HG02840 (cell line): ENCODE measurements at regions not wholly inside any gene's neighbourhood (a gene's known extent, or its start where the extent isn't known, plus 50 kb on each side); places are given as distances from the start of the nearest gene placed in this dataset.

ENCODE experiments used
- ATAC-seq: cut with Tn5 transposase; IDR thresholded peaks from one replicate; pipeline ENCODE4 v1.9.1; 2021; ENCODE audit warnings: mild to moderate bottlenecking, moderate library complexity, moderate number of reproducible peaks; ENCODE audit not compliant: unreplicated experiment, low FRiP score

DNA sequence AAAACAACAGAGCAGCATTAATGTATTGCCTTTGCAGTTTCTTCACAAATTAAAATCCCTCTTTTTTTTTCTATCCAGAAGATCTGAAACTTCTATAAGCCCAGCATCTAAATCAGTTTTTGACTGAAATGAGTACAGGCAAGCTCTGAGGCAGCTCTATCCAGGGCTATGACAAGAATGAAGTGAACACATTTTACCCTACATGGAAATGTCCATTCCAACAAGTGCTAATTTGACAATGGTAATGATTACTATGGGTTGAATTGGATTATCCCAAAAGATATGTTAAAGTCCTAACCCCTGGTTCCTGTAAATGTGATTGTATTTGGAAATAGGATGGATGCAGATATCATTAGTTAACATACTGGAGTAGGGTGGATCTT lies 115.7 kb downstream of the RPL22L1 start:
- ATAC-seq: no peak

DNA sequence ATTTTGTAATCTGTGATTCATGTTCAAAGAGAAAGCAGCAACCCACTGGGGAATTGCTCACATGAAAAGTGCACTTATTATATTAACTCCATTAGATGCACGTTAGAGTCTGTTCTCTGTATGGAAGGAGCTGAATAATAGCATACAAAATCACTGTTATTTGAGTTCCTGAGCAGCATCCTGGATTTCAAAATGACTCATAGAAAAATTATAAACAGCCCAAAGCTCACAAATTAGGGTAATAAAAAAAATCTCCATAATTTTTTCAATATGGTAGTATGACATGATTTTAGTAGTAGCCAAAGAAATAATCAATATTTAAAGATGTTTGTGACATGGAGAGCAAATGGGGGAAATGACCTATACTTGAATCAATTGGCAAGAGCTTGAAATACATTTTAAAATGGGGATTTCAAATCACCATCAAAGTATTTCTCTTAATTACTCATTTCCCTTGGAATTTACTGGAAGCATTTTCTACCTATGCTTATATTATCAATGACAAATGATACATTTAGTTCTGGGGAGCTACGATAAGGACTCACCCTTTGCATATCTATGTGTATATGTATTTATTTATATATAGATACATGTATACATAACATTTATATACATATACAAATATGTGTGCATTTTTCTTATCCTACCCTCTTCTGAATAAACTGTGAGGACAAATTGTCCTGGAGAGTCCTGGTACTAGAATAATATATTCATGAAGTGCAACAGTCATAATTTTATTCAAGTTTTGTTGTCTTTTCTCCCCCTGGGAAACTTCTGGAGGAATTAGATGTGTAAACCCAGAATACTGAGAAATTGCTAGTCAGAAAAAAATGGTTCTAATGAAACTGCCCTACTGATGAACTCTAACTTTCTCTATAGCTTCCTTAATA lies 116.3 kb downstream of the RPL22L1 start:
- no peak for ATAC-seq

DNA sequence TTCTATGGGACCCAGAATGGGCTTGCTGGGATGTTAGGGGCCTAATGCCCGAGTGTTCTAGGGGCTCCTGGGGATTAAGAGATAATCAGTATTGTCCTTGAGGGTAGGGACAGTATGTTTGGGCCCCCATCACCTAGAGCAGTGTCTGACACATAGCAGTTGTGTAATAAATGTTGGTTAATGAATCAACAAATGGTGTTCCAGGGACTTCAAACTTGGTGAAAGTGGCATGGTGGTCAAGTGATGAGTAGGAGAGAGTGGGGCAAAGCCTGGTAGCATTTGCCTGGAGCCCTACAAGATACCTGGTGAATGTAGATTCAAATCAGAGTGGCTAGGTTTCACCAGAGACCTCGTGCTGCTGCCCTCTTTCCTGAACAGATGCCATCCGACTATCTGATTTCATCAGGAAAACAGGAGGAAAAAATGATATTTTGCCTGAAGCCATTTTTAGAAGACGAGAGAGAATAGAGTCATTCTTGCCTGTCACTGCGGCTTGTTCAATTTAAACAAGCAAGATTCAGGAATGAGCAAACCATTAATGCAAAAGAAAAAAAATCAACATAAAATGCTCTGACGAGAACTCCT lies 117.3 kb downstream of the RPL22L1 start:
- no peak for ATAC-seq

DNA sequence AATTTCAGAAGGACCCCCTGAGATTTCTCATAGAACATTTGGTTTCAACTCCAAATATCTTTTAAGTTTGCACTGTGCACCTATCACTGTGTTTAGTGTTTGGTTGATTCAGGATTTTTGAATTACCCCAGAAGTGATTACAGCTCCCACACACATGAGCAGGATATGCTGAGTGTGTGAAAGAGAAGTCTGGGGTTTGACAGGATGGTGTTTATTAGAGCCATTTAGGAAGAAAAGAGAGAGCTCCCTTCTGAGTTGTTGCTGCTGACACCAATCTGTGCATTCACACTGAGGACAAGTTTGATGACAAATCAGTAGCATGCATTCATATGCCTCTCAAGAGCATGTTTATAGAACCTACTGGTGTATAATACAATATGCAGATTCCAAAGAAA lies 118.1 kb downstream of the RPL22L1 start:
- ATAC-seq: no peak

DNA sequence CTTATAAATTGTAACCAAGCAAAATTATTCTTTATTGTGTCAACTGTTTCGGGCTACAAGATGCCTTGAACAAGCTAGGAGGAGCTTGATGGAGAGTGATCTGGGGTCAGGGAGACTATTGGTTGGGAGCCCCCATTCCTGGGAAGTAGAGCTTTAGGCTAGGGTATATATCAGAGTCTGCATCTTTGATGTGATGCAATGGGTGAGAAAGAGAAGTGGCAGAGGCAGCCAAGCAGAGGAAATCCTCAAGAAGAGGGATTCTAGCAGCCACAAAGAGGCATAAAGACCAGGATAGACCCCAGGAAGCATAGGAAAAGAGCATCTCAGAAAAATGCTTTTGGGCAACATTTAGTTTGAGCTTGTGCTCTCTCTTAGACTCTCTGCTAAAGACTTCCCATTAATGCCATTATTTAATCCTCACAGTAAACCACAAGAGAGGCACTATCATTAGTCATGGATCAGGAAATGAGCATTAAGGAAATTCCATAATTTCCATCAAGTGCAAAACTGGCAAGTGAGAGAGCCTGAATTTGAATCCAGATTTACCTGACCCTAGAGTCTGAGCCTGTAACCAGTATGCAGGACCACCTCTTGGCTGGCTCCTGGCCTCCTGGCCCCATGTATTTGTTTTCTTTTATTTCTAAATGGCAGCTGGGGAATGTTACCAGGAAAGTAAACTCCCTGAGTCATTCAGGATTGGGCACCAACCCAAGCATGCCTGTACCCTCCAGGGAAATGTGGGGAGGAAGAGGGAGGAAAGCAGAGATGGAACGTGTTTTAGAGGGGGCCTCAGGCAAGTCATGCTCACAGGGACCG lies 118.7 kb downstream of the RPL22L1 start:
- no peak for ATAC-seq

DNA sequence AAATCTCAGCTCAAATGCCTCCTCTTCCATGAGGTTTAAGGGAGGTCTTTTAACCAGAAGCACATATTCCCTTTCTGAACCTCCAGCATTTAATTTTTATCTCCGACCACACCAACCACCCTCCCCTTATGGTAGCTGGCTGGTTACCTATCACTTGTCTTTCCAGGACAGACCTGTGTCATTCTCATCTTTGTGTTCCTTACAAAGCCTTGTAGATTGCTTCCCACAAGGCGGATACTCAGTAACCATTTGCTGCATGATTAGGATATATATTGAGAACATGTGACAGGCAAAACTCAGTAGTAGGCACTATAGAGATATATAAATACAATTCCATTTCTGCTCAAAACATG lies 119.5 kb downstream of the RPL22L1 start:
- ATAC-seq: no peak

DNA sequence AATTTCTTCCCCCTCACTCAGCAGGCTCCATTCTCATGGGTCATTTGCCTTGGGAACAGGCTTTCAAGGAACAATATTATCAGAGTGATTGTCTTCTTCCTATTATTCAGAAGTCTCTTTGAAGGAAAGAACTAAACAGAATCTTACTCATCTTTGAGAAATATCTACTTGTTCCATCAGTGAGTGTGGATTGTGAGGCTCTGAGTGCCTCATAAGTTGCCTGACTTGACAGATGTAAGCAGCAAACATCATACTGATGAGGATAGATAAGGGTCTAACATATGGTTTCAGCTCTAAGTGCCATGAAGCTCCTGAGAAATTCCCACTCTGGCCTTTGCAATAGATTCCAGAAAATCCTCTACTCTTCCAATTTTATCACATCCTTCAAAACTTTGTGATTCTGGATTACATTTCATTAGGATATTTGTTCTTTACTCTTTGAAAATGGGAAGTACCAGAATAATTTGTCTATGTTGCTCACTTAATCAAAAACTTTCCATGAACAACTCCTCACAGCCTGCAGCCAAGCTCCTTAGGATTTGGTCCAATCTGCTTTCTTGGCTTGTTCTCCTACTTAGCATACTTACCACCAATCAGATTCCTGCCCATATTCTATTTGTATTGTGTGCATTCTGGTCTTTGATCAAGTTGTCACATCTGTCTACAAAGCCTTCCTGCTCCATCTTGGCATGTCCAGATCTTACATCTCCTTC lies 120.1 kb downstream of the RPL22L1 start:
- no peak for ATAC-seq

DNA sequence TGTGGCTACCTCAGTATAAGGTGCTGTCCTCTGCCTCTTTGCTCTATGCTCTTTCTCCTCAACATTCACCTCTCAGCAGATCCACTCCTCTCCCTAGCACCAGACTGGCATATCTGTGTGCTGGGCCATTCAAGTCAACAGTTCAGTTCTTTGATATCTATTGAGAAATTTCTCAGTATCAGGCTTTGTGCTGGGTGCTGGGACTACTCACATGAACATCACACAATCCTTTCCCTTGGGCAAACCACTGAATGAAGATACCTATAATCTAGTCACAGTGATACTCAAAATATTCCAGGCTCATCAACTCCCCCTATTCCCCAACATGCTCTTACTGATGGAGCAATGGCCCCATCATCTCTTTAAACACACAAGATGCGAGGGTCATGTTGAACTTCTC lies 120.8 kb downstream of the RPL22L1 start:
- ATAC-seq: no peak

DNA sequence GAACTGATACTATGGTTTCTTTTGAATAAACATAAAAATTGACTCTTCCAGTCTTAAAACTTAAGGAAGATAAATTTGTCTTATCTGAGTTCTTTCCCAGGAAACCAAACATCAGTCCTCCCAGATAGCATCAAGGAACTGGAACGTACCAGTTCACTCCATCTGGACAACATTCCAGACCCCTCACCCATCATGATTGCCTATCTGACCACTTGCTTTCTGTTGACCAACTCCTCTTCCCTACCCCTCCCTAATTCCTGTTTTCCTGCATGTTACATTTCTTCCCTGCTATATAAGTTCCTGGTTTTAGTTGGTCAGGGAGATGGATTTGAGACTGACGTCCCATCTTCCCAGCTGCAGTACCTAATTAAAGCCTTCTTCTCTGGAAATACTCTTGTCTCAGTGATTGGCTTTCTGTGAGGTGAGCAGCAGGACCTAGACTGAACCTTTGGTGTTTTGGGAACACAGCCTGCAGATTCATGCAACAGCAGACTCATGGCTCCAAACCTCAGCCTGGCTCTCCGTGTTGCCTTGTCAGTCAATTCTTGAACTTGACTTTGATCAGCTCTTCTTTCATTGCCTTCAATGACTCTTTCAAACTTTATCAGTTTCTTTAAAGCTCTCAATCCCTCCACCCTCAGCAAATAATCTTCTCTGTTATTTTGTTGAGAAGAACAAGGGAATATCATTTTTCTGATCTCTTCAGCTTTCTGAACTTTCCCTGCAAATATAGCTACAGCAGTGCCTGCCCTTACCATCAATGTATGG lies 123.6 kb downstream of the RPL22L1 start:
- ATAC-seq: no peak

DNA sequence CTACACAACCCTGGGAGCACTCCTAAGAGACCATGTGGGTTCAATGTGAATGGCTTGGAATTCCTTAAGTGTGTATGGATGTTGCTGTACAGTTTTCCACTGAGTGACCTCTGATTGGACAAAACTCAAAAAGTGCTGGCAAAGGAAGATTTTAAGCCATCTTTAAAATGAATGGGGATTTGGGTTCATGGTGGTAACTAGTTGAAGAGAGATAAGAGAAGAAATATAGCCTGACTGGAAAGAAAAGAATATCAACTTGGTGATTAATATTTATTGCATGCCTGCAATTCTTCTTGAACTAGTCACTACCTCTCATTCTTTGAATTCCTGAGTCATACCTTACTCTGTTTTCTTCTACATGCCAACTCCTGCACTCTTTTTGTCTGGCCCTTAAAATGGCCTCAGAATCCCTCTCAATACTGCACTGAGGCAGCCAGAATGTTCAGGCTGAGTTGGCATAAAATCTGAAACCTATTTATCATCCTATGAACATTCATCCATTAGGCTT lies 124.7 kb downstream of the RPL22L1 start:
- ATAC-seq: no peak

DNA sequence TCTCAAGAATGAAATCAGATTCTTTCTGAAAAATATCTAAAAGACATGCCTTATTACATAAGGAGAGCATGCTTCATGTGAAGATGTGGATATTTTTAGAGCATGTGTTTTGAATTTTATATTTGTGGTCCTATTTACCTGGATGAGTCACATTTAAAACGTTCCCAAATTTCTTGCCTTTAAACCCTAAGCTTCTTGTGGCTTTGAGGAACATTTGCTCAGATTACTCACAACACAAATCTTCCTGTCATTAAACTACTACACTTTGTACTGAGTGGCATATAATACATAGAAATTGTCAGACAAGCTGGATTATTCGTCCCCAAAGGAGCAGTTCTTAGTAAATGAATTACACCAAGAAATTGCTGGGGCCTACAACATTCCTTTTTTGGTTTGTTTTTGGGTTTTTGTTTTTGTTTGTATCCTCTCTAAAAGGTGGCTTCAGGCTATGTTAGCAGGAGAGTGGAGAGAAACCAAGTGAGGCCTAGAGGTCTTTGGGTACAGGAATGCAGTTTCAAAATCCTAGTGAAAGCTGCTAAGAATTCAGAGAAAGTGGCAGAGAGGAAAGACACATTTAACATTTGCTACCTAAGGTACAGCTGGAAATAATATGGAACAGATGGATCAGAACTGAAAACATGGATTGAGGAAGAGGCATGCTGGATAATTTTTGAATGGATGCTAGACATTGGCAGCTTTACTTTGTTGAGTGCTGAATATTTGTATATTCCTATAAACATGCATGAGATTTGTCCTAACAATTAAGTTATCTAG lies 128.1 kb downstream of the RPL22L1 start:
- no peak for ATAC-seq

DNA sequence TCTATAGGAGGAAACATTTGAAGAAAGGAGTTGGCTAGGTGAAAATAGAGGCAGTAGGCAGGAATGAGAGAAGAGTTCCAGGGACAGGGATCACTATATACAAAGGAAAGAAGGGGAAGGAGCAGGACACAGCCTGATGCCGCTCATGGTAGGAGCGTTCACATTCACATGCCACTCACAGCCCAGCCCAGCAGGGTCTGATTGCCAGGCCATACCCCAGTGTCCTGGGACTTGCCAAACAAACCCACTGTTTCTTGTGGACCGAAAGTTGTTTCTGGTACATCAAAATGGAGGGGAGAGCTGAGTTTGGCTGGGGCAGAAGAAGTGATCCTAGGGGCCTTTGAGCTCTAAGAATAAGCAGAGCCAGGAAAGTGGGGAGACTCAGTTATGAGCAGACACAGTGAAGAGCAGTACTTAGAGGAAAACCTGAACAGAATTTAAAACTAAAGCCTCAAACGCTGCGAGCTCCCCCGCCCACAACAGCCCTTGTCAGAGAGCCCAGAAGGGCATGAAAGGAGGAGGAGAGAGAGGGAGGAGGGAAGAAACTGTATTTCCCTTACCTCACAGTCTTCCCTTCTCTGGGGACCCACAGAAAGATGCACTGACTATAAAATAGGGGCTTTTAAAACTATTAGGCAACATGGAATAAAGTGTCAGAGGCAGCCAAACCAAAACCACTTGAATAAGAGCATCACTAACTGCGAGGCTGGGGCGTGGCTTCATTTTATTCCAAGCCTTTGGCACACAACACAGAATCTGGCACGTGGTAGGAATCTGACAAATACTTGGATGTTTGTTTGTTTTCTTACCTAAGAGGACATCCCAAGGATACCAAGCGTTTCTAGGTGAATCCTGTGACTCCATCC lies 129.0 kb downstream of the RPL22L1 start:
- no peak for ATAC-seq

DNA sequence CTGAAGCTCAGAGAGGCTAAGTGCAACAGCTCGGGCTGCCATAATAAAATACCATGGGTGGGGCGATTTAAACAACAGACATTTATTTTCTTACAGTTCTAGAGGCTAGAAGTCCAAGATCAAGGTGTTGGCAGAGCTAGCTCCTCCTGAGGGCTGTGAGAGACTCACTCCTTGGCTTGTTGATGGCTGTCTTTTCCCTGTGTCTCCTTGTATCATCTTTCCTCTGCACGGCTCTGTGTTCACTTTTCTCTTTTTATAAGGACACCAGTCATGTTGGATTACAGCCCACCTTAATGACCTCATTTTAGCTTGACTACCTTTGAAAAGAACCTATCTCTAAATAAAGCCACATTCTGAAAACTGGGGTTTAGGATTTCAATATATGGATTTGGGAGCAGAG lies 129.7 kb downstream of the RPL22L1 start:
- ATAC-seq: no peak

DNA sequence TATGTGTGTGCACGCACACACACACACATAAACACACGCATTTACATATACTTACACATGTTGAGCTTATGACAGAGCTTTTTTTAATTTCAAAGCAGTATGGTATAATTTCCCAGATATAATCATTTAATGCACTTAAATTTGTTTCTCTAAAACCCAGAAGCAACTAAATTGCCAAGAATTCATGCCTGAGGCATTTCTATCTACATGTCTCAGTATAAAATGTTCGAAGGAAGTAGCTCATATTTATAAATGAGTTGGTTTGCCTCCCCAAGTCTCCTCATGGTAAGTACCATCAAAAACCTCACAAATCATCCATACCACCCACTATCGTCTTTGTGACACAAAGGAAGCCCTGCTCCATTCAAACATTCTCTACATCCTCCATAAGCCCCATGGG lies 130.6 kb downstream of the RPL22L1 start:
- no peak for ATAC-seq

DNA sequence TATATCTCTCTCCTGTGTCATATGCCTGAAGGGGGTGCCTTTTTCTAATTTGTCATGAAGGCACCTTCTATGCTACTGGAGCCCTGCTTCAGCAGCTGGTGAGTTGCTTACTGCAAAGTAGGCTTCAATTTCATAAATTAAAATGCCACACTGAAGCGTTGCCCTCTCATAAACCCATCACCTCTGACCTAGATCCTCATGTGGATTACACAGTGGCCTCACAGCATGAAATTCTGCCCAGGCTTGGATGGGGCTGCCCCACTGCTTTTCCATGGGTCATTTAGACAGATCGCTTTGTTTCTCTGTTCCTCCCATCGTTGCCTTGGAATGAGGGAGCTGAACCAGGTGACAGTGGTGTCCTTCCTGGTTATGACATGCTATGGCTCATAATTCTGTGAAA lies 131.2 kb downstream of the RPL22L1 start:
- no peak for ATAC-seq

DNA sequence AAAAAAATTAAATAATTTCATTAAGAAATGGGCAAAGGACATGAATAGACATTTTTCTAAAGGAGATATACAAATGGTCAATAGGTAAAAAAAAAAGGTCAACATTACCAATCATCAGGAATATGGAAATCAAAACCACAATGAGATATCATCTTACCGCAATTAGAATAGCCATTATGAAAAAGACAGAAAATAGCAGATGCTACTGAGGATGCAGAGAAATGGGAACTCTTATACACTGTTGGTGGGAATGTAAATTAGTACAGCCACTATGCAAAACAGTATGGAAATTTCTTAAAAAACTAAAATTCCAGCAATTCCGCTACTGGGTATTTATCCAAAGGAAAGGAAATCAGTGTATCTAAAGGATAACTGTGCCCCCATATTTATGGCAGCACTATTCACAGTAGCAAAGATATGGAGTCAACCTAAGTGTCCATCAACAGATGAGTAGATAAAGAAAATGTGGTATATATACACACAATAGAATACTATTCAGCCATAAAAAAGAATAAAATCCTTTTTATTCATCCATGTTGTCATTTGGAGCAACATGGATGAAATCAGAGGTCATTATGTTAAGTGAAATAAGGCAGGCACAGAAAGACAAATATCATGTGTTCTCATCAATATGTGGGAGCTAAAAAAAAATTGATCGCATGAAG lies 132.4 kb downstream of the RPL22L1 start:
- no peak for ATAC-seq

DNA sequence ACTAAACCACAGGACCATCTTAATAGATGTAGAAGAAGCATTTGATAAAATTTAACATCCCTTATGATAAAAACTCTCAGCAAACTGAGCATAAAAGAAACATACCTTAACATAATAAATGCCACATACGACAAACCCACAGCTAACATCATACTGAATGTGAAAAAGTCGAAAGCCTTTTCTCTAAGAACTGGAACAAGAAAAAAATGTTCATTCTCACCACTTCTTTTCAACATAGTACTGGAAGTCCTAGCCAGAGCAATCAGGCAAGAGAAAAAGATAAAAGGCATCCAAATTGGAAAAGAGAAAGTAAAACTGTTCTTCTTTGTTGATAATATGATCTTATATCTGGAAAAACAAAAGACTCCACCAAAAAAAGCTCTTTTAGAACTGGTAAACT lies 134.2 kb downstream of the RPL22L1 start:
- no peak for ATAC-seq

DNA sequence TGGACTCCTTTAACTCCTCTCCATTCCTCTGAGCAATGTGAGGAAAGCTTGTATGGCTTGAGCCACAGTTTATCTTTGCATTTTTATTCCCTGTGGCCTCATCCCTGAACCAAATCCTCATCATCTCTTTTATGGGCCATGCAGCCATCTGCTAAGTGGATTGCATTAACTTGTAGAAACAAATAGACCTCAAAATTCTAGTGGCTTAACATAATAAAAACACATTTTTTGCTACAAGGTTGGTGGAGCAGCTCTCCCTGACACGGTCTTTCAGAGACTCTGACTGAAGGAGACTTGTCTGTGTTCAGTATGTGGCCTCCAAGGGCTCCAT lies 135.3 kb downstream of the RPL22L1 start:
- ATAC-seq: no peak
